ENCODE measurements at regions not wholly inside any gene's neighbourhood (a gene's known extent, or its start where the extent isn't known, plus 50 kb on each side); places are given as distances from the start of the nearest gene placed in this dataset.

GRCh38 chr11:95293116-95293515 is 62.1 kb upstream of the SESN3 start:
- TF ChIP-seq CTCF (IDR thresholded peaks at IDR 0.05) (no peak), POLR2A (IDR thresholded peaks at IDR 0.05) (no peak), POLR2AphosphoS5 (IDR thresholded peaks at IDR 0.05) (no peak), EP300 (IDR thresholded peaks at IDR 0.05) (no peak)
